ENCODE measurements at regions not wholly inside any gene's neighbourhood (a gene's known extent, or its start where the extent isn't known, plus 50 kb on each side); places are given as distances from the start of the nearest gene placed in this dataset.

DNA sequence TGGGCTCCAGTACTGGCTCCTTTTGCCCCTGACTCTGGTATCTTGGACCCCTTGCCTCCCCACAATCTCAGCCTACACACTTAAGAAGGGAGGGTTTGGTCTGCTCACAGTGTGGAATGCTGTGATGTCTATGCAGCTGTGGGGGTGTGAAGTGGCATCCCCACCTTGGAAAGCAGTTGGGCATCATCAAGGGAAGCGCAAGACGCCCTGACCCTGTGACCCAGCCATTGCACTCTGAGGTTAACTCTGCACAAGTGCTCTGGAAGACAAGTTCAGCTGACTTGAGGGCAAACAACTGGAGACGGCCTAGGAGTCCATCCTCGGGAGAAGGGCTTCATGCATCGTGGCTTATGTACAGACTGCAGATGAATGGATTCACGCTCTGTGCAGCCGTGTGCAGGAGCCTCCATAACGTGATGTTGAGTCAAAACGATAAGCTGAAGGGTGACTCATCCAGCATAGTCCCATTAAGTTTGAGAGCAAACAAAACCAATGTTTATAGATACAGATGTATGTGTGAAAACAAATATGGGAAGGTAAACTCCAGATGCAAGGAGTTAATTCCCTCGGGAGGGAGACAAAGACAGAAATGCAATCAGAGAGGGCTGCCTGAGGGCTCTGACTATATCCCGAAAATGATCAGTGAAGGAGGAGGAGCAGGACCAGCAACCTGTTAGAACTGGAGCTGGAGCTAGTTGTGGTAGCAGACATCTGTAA, 86.8 kb downstream of the LSM3 start:
- TF ChIP-seq CTCF (conservative IDR thresholded peaks at IDR 0.05; ENCODE audit: low read depth, low read length) (no peak), MXI1 (IDR thresholded peaks at IDR 0.05; ENCODE audit: borderline replicate concordance, low read depth, low read length) (0 out of 2 replicates have a peak, but pooled peaks have one; percentile 5), RAD21 (IDR thresholded peaks at IDR 0.05; ENCODE audit: low read length) (no peak), POLR2A (IDR thresholded peaks at IDR 0.05; ENCODE audit: low read depth, low read length) (no peak), ELK1 (IDR thresholded peaks at IDR 0.05; ENCODE audit: borderline replicate concordance, low read depth, low read length) (no peak), MAFK (IDR thresholded peaks at IDR 0.05; ENCODE audit: low read depth, low read length) (no peak), RCOR1 (IDR thresholded peaks at IDR 0.05; ENCODE audit: insufficient replicate concordance, low read length) (no peak), USF2 (IDR thresholded peaks at IDR 0.05; ENCODE audit: low read depth, low read length) (0 out of 2 replicates have a peak, but pooled peaks have one; percentile 2)
